Stimulated activated CD4-positive, alpha-beta T cell treated with anti-CD3 and anti-CD28 coated beads, Interleukin-1b, Interleukin-23, amount 100 ng/mL, for 48 hours (primary cell): ENCODE measurements at regions not wholly inside any gene's neighbourhood (a gene's known extent, or its start where the extent isn't known, plus 50 kb on each side); places are given as distances from the start of the nearest gene placed in this dataset.
"Not testable (repeated sequence)": the region's sequence is repeated elsewhere in the genome, so short reads cannot be mapped to it uniquely, and the experiment has no call there.

Experiments
- DNase-seq: peaks from one replicate; pipeline ENCODE4 v3.0.0-alpha.2; 2020

GRCh38 chrY:12360496-12360895, 340.5 kb upstream of the USP9Y start:
- DNase-seq, result no peak

- DNase-seq, result no peak
Observed at GRCh38 chrY:12365311-12365910, 335.6 kb upstream of the USP9Y start.

GRCh38 chrY:12374588-12374987, 326.4 kb upstream of the USP9Y start:
- DNase-seq, result not testable (repeated sequence)

GRCh38 chrY:12391655-12392559, 309.1 kb upstream of the USP9Y start:
- DNase-seq, result not testable (repeated sequence)

- no peak for DNase-seq
Observed at GRCh38 chrY:12393190-12393589, 307.8 kb upstream of the USP9Y start.

GRCh38 chrY:12395381-12396120, 305.5 kb upstream of the USP9Y start:
- not testable (repeated sequence) for DNase-seq

- DNase-seq, result no peak
Observed at GRCh38 chrY:12403916-12404315, 297.1 kb upstream of the USP9Y start.

GRCh38 chrY:12408236-12408635, 292.8 kb upstream of the USP9Y start:
- no peak for DNase-seq

- no peak for DNase-seq
Observed at GRCh38 chrY:12410696-12411095, 290.3 kb upstream of the USP9Y start.

GRCh38 chrY:12421072-12421787, 279.8 kb upstream of the USP9Y start:
- no peak for DNase-seq

- DNase-seq, result no peak
Observed at GRCh38 chrY:12421788-12422124, 279.3 kb upstream of the USP9Y start.

GRCh38 chrY:12422536-12422935, 278.5 kb upstream of the USP9Y start:
- no peak for DNase-seq

GRCh38 chrY:12423416-12424252, 277.4 kb upstream of the USP9Y start:
- DNase-seq, result no peak

- DNase-seq, result no peak
Observed at GRCh38 chrY:12425506-12425905, 275.5 kb upstream of the USP9Y start.

GRCh38 chrY:12427361-12427760, 273.7 kb upstream of the USP9Y start:
- no peak for DNase-seq

- no peak for DNase-seq
Observed at GRCh38 chrY:12431546-12431945, 269.5 kb upstream of the USP9Y start.

GRCh38 chrY:12438823-12439222, 262.2 kb upstream of the USP9Y start:
- not testable (repeated sequence) for DNase-seq

- DNase-seq, result no peak
Observed at GRCh38 chrY:12444200-12444599, 256.8 kb upstream of the USP9Y start.

GRCh38 chrY:12446486-12447265, 254.4 kb upstream of the USP9Y start:
- DNase-seq, result not testable (repeated sequence)

GRCh38 chrY:12448561-12448960, 252.5 kb upstream of the USP9Y start:
- not testable (repeated sequence) for DNase-seq

GRCh38 chrY:12453318-12453717, 247.7 kb upstream of the USP9Y start:
- not testable (repeated sequence) for DNase-seq
